ENCODE measurements at regions not wholly inside any gene's neighbourhood (a gene's known extent, or its start where the extent isn't known, plus 50 kb on each side); places are given as distances from the start of the nearest gene placed in this dataset.
"Not testable (repeated sequence)": the region's sequence is repeated elsewhere in the genome, so short reads cannot be mapped to it uniquely, and the experiment has no call there.

GRCh38 chr13:54709546-54709945 is 1680.9 kb downstream of the OLFM4 start:
- no peak for DNase-seq (ENCODE audit: low spot score)

GRCh38 chr13:54733639-54734038 is 1705.0 kb downstream of the OLFM4 start:
- DNase-seq (ENCODE audit: low spot score): no peak

- DNase-seq (ENCODE audit: low spot score): not testable (repeated sequence)
Observed at GRCh38 chr13:54737211-54737610, 1708.6 kb downstream of the OLFM4 start.

- DNase-seq (ENCODE audit: low spot score): no peak
Observed at GRCh38 chr13:54742984-54743383, 1714.4 kb downstream of the OLFM4 start.

GRCh38 chr13:54744747-54745146 is 1716.1 kb downstream of the OLFM4 start:
- no peak for DNase-seq (ENCODE audit: low spot score)

GRCh38 chr13:54750521-54750920 is 1721.9 kb downstream of the OLFM4 start:
- no peak for DNase-seq (ENCODE audit: low spot score)

- DNase-seq (ENCODE audit: low spot score): no peak
Observed at GRCh38 chr13:54758795-54759194, 1730.2 kb downstream of the OLFM4 start.

- no peak for DNase-seq (ENCODE audit: low spot score)
Observed at GRCh38 chr13:54768214-54768613, 1739.6 kb downstream of the OLFM4 start.

GRCh38 chr13:54775501-54776191 is 1747.0 kb downstream of the OLFM4 start:
- DNase-seq (ENCODE audit: low spot score): no peak

GRCh38 chr13:54787754-54788153 is 1759.1 kb downstream of the OLFM4 start:
- DNase-seq (ENCODE audit: low spot score): no peak

GRCh38 chr13:54799621-54800226 is 1771.1 kb downstream of the OLFM4 start:
- no peak for DNase-seq (ENCODE audit: low spot score)

- DNase-seq (ENCODE audit: low spot score): no peak
Observed at GRCh38 chr13:54802226-54802625, 1773.6 kb downstream of the OLFM4 start.

GRCh38 chr13:54805743-54806142 is 1777.1 kb downstream of the OLFM4 start:
- no peak for DNase-seq (ENCODE audit: low spot score)

GRCh38 chr13:54821938-54822470 is 1793.4 kb downstream of the OLFM4 start:
- not testable (repeated sequence) for DNase-seq (ENCODE audit: low spot score)

- not testable (repeated sequence) for DNase-seq (ENCODE audit: low spot score)
Observed at GRCh38 chr13:54829391-54830068, 1800.9 kb downstream of the OLFM4 start.

- no peak for DNase-seq (ENCODE audit: low spot score)
Observed at GRCh38 chr13:54836273-54836672, 1807.7 kb downstream of the OLFM4 start.

GRCh38 chr13:54841682-54842081 is 1813.1 kb downstream of the OLFM4 start:
- DNase-seq (ENCODE audit: low spot score): no peak

GRCh38 chr13:54845351-54845965 is 1816.8 kb downstream of the OLFM4 start:
- no peak for DNase-seq (ENCODE audit: low spot score)

GRCh38 chr13:54852831-54853230 is 1824.2 kb downstream of the OLFM4 start:
- DNase-seq (ENCODE audit: low spot score): no peak

GRCh38 chr13:54859827-54860226 is 1831.2 kb downstream of the OLFM4 start:
- no peak for DNase-seq (ENCODE audit: low spot score)

GRCh38 chr13:54875111-54875510 is 1846.5 kb downstream of the OLFM4 start:
- no peak for DNase-seq (ENCODE audit: low spot score)

GRCh38 chr13:54879036-54879435 is 1850.4 kb downstream of the OLFM4 start:
- no peak for DNase-seq (ENCODE audit: low spot score)

GRCh38 chr13:54884682-54885081 is 1856.1 kb downstream of the OLFM4 start:
- DNase-seq (ENCODE audit: low spot score): no peak
